DMS79 treated with DMSO at 0.1 percent for 48 hours (cell line): ENCODE measurements at regions not wholly inside any gene's neighbourhood (a gene's known extent, or its start where the extent isn't known, plus 50 kb on each side); places are given as distances from the start of the nearest gene placed in this dataset.
"Not testable (repeated sequence)": the region's sequence is repeated elsewhere in the genome, so short reads cannot be mapped to it uniquely, and the experiment has no call there.

Experiments
- DNase-seq: peaks from one replicate; lab custom pipeline; 2025; lab: John Stamatoyannopoulos, UW

GRCh38 chr16:32116080-32116479 is 137.0 kb upstream of the TP53TG3D start:
- DNase-seq = no peak

- DNase-seq = not testable (repeated sequence)
These were observed 136.6 kb upstream of the TP53TG3D start for GRCh38 chr16:32116533-32116932.

- not testable (repeated sequence) for DNase-seq
These were observed 132.7 kb upstream of the TP53TG3D start for GRCh38 chr16:32120372-32120771.

- not testable (repeated sequence) for DNase-seq
These were observed 132.3 kb upstream of the TP53TG3D start for GRCh38 chr16:32120779-32121178.

GRCh38 chr16:32121273-32121900 is 131.7 kb upstream of the TP53TG3D start:
- DNase-seq = not testable (repeated sequence)

- not testable (repeated sequence) for DNase-seq
These were observed 100.7 kb upstream of the TP53TG3D start for GRCh38 chr16:32152434-32152833.

- DNase-seq = not testable (repeated sequence)
These were observed 65.0 kb upstream of the TP53TG3D start for GRCh38 chr16:32187918-32188669.

GRCh38 chr16:32202585-32202984 is 50.5 kb upstream of the TP53TG3D start:
- DNase-seq = not testable (repeated sequence)
